HUES64 (cell line): ENCODE measurements at regions not wholly inside any gene's neighbourhood (a gene's known extent, or its start where the extent isn't known, plus 50 kb on each side); places are given as distances from the start of the nearest gene placed in this dataset.

ENCODE experiments used
- H3K27ac ChIP-seq: 2 replicates; pipeline ENCODE4 v1.7.0; 2013; ENCODE audit warnings: low read depth, low read length, inconsistent platforms
- H3K27me3 ChIP-seq: 2 replicates; pipeline ENCODE4 v1.6.1; 2013; ENCODE audit warnings: mild to moderate bottlenecking, low read length; ENCODE audit not compliant: insufficient read depth
- H3K36me3 ChIP-seq: 2 replicates; pipeline ENCODE4 v1.6.1; 2013; ENCODE audit warnings: mild to moderate bottlenecking, low read length; ENCODE audit not compliant: insufficient read depth
- H3K4me1 ChIP-seq: 2 replicates; pipeline ENCODE4 v1.6.1; 2013; ENCODE audit warnings: mild to moderate bottlenecking, low read length, moderate library complexity; ENCODE audit not compliant: insufficient read depth
- H3K4me3 ChIP-seq: 2 replicates; pipeline ENCODE4 v1.5.1; 2013; ENCODE audit warnings: mild to moderate bottlenecking, low read length, moderate library complexity
- H3K9ac ChIP-seq: 2 replicates; pipeline ENCODE4 v1.6.1; 2013; ENCODE audit warnings: mild to moderate bottlenecking, low read depth, low read length
- H3K9me3 ChIP-seq: 2 replicates; pipeline ENCODE4 v1.6.1; 2013; ENCODE audit warnings: low read depth, low read length; ENCODE audit not compliant: insufficient read depth
- WGBS: fragments of 150-250, 120-280 bp; methylation state at CpG from one replicate; pipeline ENCODE4 v1.1.7; 2013; ENCODE audit warnings: missing lambda C conversion rate; 5-methylcytosine and 5-hydroxymethylcytosine counted together

- Histone ChIP-seq H3K27me3 (no peaks in the 10 kb centered on the region), H3K4me1 (no peaks in the 10 kb centered on the region), H3K9ac (no peak overlapping the region), H3K36me3 (no peaks in the 10 kb centered on the region), H3K27ac (no peak overlapping the region), H3K9me3 (no peaks in the 10 kb centered on the region), H3K4me3 (no peak overlapping the region)
- 93% methylated on average over 10 of the region's 10 CpGs for WGBS
These were observed 206.9 kb downstream of the PTEN start for GRCh38 chr10:88070080-88070880.

GRCh38 chr10:88071879-88072278 lies 208.5 kb downstream of the PTEN start:
- no peak overlapping the region for H3K27ac ChIP-seq
- no peaks in the 10 kb centered on the region for H3K36me3 ChIP-seq
- no peaks in the 10 kb centered on the region for H3K9me3 ChIP-seq
- H3K4me3 ChIP-seq = no peak overlapping the region
- no peaks in the 10 kb centered on the region for H3K27me3 ChIP-seq
- H3K4me1 ChIP-seq = no peaks in the 10 kb centered on the region
- no peak overlapping the region for H3K9ac ChIP-seq
- 91% methylated on average over 4 of the region's 4 CpGs for WGBS

GRCh38 chr10:88073682-88074081 lies 210.3 kb downstream of the PTEN start:
- H3K9me3 ChIP-seq = no peaks in the 10 kb centered on the region
- H3K9ac ChIP-seq = no peak overlapping the region
- no peaks in the 10 kb centered on the region for H3K36me3 ChIP-seq
- no peaks in the 10 kb centered on the region for H3K4me1 ChIP-seq
- no peak overlapping the region for H3K27ac ChIP-seq
- no peak overlapping the region for H3K4me3 ChIP-seq
- 92% methylated on average over 4 of the region's 4 CpGs for WGBS
- H3K27me3 ChIP-seq = no peaks in the 10 kb centered on the region

GRCh38 chr10:88074971-88075370 lies 211.5 kb downstream of the PTEN start:
- H3K36me3 ChIP-seq = no peaks in the 10 kb centered on the region
- H3K27ac ChIP-seq = no peak overlapping the region
- no peaks in the 10 kb centered on the region for H3K4me1 ChIP-seq
- no peak overlapping the region for H3K9ac ChIP-seq
- no peaks in the 10 kb centered on the region for H3K9me3 ChIP-seq
- no peaks in the 10 kb centered on the region for H3K27me3 ChIP-seq
- H3K4me3 ChIP-seq = no peak overlapping the region
- 95% methylated on average over 5 of the region's 5 CpGs for WGBS

GRCh38 chr10:88076027-88076880 lies 212.8 kb downstream of the PTEN start:
- H3K4me1 ChIP-seq = no peaks in the 10 kb centered on the region
- no peaks in the 10 kb centered on the region for H3K27me3 ChIP-seq
- WGBS = 97% methylated on average over 9 of the region's 10 CpGs
- H3K4me3 ChIP-seq = no peak overlapping the region
- H3K9me3 ChIP-seq = no peaks in the 10 kb centered on the region
- no peak overlapping the region for H3K9ac ChIP-seq
- no peaks in the 10 kb centered on the region for H3K36me3 ChIP-seq
- no peak overlapping the region for H3K27ac ChIP-seq

GRCh38 chr10:88077977-88078376 lies 214.6 kb downstream of the PTEN start:
- no peak overlapping the region for H3K27ac ChIP-seq
- no peaks in the 10 kb centered on the region for H3K27me3 ChIP-seq
- H3K4me3 ChIP-seq = no peak overlapping the region
- H3K4me1 ChIP-seq = no peaks in the 10 kb centered on the region
- H3K36me3 ChIP-seq = no peaks in the 10 kb centered on the region
- no peak overlapping the region for H3K9ac ChIP-seq
- no peaks in the 10 kb centered on the region for H3K9me3 ChIP-seq
- 91% methylated on average over 4 of the region's 4 CpGs for WGBS

GRCh38 chr10:88080213-88080612 lies 216.8 kb downstream of the PTEN start:
- H3K9ac ChIP-seq = no peak overlapping the region

GRCh38 chr10:88081457-88082054 lies 218.1 kb downstream of the PTEN start:
- H3K4me3 ChIP-seq = no peak overlapping the region
- no peaks in the 10 kb centered on the region for H3K9me3 ChIP-seq
- H3K9ac ChIP-seq = no peak overlapping the region
- H3K27me3 ChIP-seq = no peaks in the 10 kb centered on the region
- H3K4me1 ChIP-seq = no peaks in the 10 kb centered on the region
- H3K27ac ChIP-seq = no peak overlapping the region
- no peaks in the 10 kb centered on the region for H3K36me3 ChIP-seq
- 93% methylated on average over 3 of the region's 3 CpGs for WGBS

More at GRCh38 chr10:88080213-88080612, 216.8 kb downstream of the PTEN start:
- Histone ChIP-seq H3K27me3 (no peaks in the 10 kb centered on the region), H3K27ac (no peak overlapping the region), H3K9me3 (no peaks in the 10 kb centered on the region), H3K36me3 (no peaks in the 10 kb centered on the region), H3K4me1 (no peaks in the 10 kb centered on the region), H3K4me3 (no peak overlapping the region)
- WGBS = 75% methylated on average over 2 of the region's 3 CpGs

GRCh38 chr10:88082391-88082790 lies 219.0 kb downstream of the PTEN start:
- 92% methylated on average over 2 of the region's 3 CpGs for WGBS
- Histone ChIP-seq H3K27me3 (no peaks in the 10 kb centered on the region), H3K36me3 (no peaks in the 10 kb centered on the region), H3K4me1 (no peaks in the 10 kb centered on the region), H3K9me3 (no peaks in the 10 kb centered on the region), H3K4me3 (no peak overlapping the region), H3K9ac (no peak overlapping the region), H3K27ac (no peak overlapping the region)

GRCh38 chr10:88082806-88083596 lies 219.6 kb downstream of the PTEN start:
- WGBS = no CpG with 5 or more reads among the region's 1 CpG
- no peak overlapping the region for H3K9ac ChIP-seq

More at GRCh38 chr10:88082806-88083596, 219.6 kb downstream of the PTEN start:
- no peaks in the 10 kb centered on the region for H3K4me1 ChIP-seq
- H3K9me3 ChIP-seq = no peaks in the 10 kb centered on the region
- no peak overlapping the region for H3K4me3 ChIP-seq
- no peak overlapping the region for H3K27ac ChIP-seq
- no peaks in the 10 kb centered on the region for H3K27me3 ChIP-seq
- no peaks in the 10 kb centered on the region for H3K36me3 ChIP-seq
